ENCODE measurements at regions not wholly inside any gene's neighbourhood (a gene's known extent, or its start where the extent isn't known, plus 50 kb on each side); places are given as distances from the start of the nearest gene placed in this dataset.

DNA sequence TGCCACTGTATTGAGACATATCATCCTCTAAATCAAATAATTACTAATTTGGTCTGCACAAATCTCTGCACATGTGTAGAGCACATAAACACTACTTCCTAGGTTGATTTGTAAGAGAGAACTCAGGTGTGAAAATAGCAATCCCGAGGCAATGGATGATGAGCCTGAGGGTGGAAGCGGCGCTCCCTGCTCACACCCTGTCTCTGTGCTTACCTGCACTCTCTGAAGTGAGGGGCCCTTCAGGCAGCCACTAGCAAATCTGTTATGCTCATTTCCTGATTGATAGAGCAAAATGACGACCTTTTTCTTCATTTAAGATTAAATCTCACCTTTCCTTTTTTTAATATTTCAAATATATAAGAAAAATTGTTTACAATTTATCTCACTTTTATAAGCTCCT lies 1995.7 kb upstream of the AGA start:
- no peak overlapping the region for H3K4me3 ChIP-seq (ENCODE audit: control insufficient read depth in 1 of 2, extremely low read depth in 1 of 2, low read length in 1 of 2)
- ATAC-seq (replicated peaks in 1 of 4) (no peak), DNase-seq (no peak)
- ChIA-PET POLR2A (no interaction called here), CTCF (no interaction called here)
- no peaks in the 10 kb centered on the region for H3K36me3 ChIP-seq (ENCODE audit: control insufficient read depth in 2 of 2, extremely low read depth in 1 of 2, insufficient read depth in 1 of 2, low read length in 1 of 2)
- H3K36me3 Mint-ChIP-seq: no peaks in the 10 kb centered on the region
- H3K9me3 Mint-ChIP-seq: peaks cover 6 to 15% (median 12%) of the 10 kb centered on the region in 3 donors
- H3K4me1 Mint-ChIP-seq: no peaks in the 10 kb centered on the region
- H3K4me3 Mint-ChIP-seq: no peak overlapping the region
- H3K27ac ChIP-seq (ENCODE audit: low read length): no peak overlapping the region
- H3K9me3 ChIP-seq: no peaks in the 10 kb centered on the region
- WGBS (ENCODE audit: insufficient coverage): 94% methylated on average over 3 of the region's 4 CpGs
- H3K27me3 ChIP-seq (replicated peaks in 1 of 2; ENCODE audit: control insufficient read depth in 2 of 2, extremely low read depth in 1 of 2, insufficient read depth in 2 of 2, low read length in 1 of 2): no peaks in the 10 kb centered on the region
- H3K4me1 ChIP-seq (ENCODE audit: control insufficient read depth in 1 of 2, extremely low read depth in 1 of 2, insufficient read depth in 2 of 2, low read length in 2 of 2): no peaks in the 10 kb centered on the region
- no peak overlapping the region for H3K27ac Mint-ChIP-seq
- H3K27me3 Mint-ChIP-seq: no peaks in the 10 kb centered on the region

DNA sequence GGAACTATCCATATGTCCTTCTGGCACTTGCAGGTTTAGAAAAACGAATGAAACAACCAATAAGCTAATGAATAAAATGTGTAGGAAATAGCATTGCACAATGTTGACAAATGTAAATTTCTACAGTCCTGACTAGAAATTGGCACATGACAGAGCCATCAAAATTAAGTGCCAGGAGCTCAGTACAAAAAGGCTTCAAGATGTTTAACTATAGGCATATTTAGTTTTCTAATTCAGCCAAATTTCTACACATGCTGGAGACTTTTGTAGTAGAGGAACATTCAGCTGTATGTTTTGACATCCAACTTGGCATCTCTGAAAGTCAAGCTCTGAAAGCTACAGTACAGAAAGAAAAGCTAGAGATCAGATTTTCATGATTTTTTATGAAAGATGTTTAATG lies 1999.4 kb upstream of the AGA start:
- no peak for DNase-seq
- no peak overlapping the region for H3K4me3 ChIP-seq (ENCODE audit: control insufficient read depth in 1 of 2, extremely low read depth in 1 of 2, low read length in 1 of 2)
- no peaks in the 10 kb centered on the region for H3K27me3 ChIP-seq (replicated peaks in 1 of 2; ENCODE audit: control insufficient read depth in 2 of 2, extremely low read depth in 1 of 2, insufficient read depth in 2 of 2, low read length in 1 of 2)
- H3K36me3 Mint-ChIP-seq: no peaks in the 10 kb centered on the region
- no peak overlapping the region for H3K27ac Mint-ChIP-seq
- WGBS (ENCODE audit: insufficient coverage): no CpG with 5 or more reads among the region's 1 CpG
- no peak overlapping the region for H3K27ac ChIP-seq (ENCODE audit: low read length)
- ATAC-seq (replicated peaks in 1 of 4): no peak
- no peaks in the 10 kb centered on the region for H3K9me3 ChIP-seq
- ChIA-PET CTCF (interaction anchor here in 1 of 2 donors (0.6 kb wide), 1 partner anchor 1599 kb away, joined by 3 read pairs; no protein-coding TSS in a partner anchor), POLR2A (no interaction called here)
- no peaks in the 10 kb centered on the region for H3K4me1 ChIP-seq (ENCODE audit: control insufficient read depth in 1 of 2, extremely low read depth in 1 of 2, insufficient read depth in 2 of 2, low read length in 2 of 2)
- peaks cover 14 to 18% (median 16%) of the 10 kb centered on the region in 3 donors for H3K9me3 Mint-ChIP-seq
- no peaks in the 10 kb centered on the region for H3K36me3 ChIP-seq (ENCODE audit: control insufficient read depth in 2 of 2, extremely low read depth in 1 of 2, insufficient read depth in 1 of 2, low read length in 1 of 2)
- H3K4me3 Mint-ChIP-seq: no peak overlapping the region
- H3K4me1 Mint-ChIP-seq: no peaks in the 10 kb centered on the region
- H3K27me3 Mint-ChIP-seq: no peaks in the 10 kb centered on the region

DNA sequence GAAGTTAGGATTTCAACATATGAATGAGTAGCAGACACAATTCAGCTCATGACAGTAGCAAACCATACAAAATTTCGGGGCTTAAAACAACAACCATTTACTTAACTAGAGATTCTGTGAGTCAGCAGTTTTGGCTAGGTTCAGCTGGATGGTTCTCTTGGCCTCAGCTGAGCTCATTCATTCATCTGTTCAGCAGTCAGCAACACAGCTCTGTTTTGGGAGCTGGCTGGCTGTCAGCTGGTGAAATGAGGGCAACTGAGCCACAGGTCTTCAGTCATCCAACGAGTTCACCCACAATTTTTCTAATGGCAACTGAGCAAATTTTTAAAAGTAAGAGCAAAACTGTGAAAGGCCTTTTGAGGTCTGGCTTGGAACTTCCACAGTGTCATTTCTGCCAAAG lies 2005.1 kb upstream of the AGA start:
- Mint-ChIP-seq H3K27me3 (no peaks in the 10 kb centered on the region), H3K27ac (no peak overlapping the region), H3K36me3 (no peaks in the 10 kb centered on the region), H3K4me1 (no peaks in the 10 kb centered on the region), H3K9me3 (peaks cover 10 to 17% (median 13%) of the 10 kb centered on the region in 3 donors), H3K4me3 (no peak overlapping the region)
- ATAC-seq (replicated peaks in 1 of 4) (no peak), DNase-seq (no peak)
- 73% methylated on average over 2 of the region's 2 CpGs for WGBS (ENCODE audit: insufficient coverage)
- no peaks in the 10 kb centered on the region for H3K27me3 ChIP-seq (replicated peaks in 1 of 2; ENCODE audit: control insufficient read depth in 2 of 2, extremely low read depth in 1 of 2, insufficient read depth in 2 of 2, low read length in 1 of 2)
- H3K27ac ChIP-seq (ENCODE audit: low read length): no peak overlapping the region
- no peak overlapping the region for H3K4me3 ChIP-seq (ENCODE audit: control insufficient read depth in 1 of 2, extremely low read depth in 1 of 2, low read length in 1 of 2)
- H3K4me1 ChIP-seq (ENCODE audit: control insufficient read depth in 1 of 2, extremely low read depth in 1 of 2, insufficient read depth in 2 of 2, low read length in 2 of 2): no peaks in the 10 kb centered on the region
- H3K36me3 ChIP-seq (ENCODE audit: control insufficient read depth in 2 of 2, extremely low read depth in 1 of 2, insufficient read depth in 1 of 2, low read length in 1 of 2): no peaks in the 10 kb centered on the region
- CTCF ChIA-PET: no interaction called here
- POLR2A ChIA-PET: no interaction called here
- H3K9me3 ChIP-seq: no peaks in the 10 kb centered on the region

DNA sequence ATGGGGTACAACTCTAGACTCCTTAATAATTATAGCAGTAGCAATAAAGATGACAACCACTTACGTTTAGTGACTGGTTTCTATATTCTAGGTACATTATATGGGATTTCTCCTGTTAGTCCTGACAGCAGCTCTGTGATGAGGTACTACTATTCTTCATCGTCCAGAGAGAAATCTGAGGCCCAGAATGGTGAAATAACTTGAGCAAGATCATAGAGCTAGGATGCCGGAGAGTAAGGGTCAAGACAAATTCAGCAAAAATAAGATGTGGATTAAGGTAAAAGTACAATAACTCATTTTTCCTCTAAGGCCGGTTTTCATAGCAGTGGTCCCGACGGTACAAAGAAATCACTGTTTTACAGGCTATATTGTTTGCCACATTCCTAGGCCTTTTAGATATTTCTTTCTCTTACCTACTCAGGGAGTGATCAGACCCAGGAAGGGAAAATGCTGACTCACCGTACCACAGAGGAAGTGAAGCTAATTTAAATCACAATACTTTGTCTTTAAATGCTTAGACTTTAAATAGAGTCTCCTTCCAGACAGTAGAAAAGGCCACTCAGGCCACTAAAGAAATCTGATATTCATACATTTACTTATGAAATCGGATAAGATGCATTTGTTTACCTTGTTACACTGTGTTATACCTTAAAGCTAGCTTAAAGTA lies 2023.0 kb upstream of the AGA start:
- Histone ChIP-seq H3K4me1 (ENCODE audit: control insufficient read depth in 1 of 2, extremely low read depth in 1 of 2, insufficient read depth in 2 of 2, low read length in 2 of 2) (no peaks in the 10 kb centered on the region), H3K27ac (ENCODE audit: low read length) (no peak overlapping the region), H3K4me3 (ENCODE audit: control insufficient read depth in 1 of 2, extremely low read depth in 1 of 2, low read length in 1 of 2) (no peak overlapping the region), H3K9me3 (no peaks in the 10 kb centered on the region), H3K36me3 (ENCODE audit: control insufficient read depth in 2 of 2, extremely low read depth in 1 of 2, insufficient read depth in 1 of 2, low read length in 1 of 2) (no peaks in the 10 kb centered on the region), H3K27me3 (replicated peaks in 1 of 2; ENCODE audit: control insufficient read depth in 2 of 2, extremely low read depth in 1 of 2, insufficient read depth in 2 of 2, low read length in 1 of 2) (no peaks in the 10 kb centered on the region)
- H3K36me3 Mint-ChIP-seq: no peaks in the 10 kb centered on the region
- ATAC-seq (replicated peaks in 1 of 4) (no peak), DNase-seq (no peak)
- no peaks in the 10 kb centered on the region for H3K27me3 Mint-ChIP-seq
- H3K4me1 Mint-ChIP-seq: no peaks in the 10 kb centered on the region
- no peak overlapping the region for H3K4me3 Mint-ChIP-seq
- no peak overlapping the region for H3K27ac Mint-ChIP-seq
- ChIA-PET CTCF (no interaction called here), POLR2A (no interaction called here)
- WGBS (ENCODE audit: insufficient coverage): 40% methylated on average over 1 of the region's 8 CpGs
- H3K9me3 Mint-ChIP-seq: peaks cover 2 to 19% (median 3%) of the 10 kb centered on the region in 3 donors

DNA sequence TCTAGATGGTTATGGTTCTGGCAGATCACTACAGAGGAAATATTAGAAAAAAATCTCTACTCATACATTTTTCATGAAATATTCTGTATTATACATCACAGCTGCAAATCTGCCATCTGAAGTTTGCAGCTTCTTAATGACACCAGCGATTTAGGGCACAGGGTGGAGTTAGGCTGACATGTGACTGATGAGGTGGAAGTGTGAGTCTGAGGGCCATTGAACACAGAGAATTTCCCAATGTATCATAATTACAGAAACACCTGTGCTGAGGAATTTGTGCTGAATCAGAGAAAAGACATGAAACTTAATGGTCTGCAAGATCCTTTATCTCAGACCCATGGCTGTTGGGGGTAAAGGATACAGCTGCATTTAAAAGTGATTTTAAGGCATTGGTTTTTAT lies 2025.6 kb upstream of the AGA start:
- Mint-ChIP-seq H3K9me3 (peaks cover 3 to 18% (median 9%) of the 10 kb centered on the region in 3 donors), H3K4me1 (no peaks in the 10 kb centered on the region), H3K36me3 (no peaks in the 10 kb centered on the region), H3K27ac (no peak overlapping the region), H3K27me3 (no peaks in the 10 kb centered on the region), H3K4me3 (no peak overlapping the region)
- DNase-seq (no peak), ATAC-seq (replicated peaks in 1 of 4) (no peak)
- H3K36me3 ChIP-seq (ENCODE audit: control insufficient read depth in 2 of 2, extremely low read depth in 1 of 2, insufficient read depth in 1 of 2, low read length in 1 of 2): no peaks in the 10 kb centered on the region
- WGBS (ENCODE audit: insufficient coverage): no CpG with 5 or more reads among the region's 1 CpG
- CTCF ChIA-PET: no interaction called here
- no peak overlapping the region for H3K4me3 ChIP-seq (ENCODE audit: control insufficient read depth in 1 of 2, extremely low read depth in 1 of 2, low read length in 1 of 2)
- no peak overlapping the region for H3K27ac ChIP-seq (ENCODE audit: low read length)
- no peaks in the 10 kb centered on the region for H3K9me3 ChIP-seq
- POLR2A ChIA-PET: no interaction called here
- H3K27me3 ChIP-seq (replicated peaks in 1 of 2; ENCODE audit: control insufficient read depth in 2 of 2, extremely low read depth in 1 of 2, insufficient read depth in 2 of 2, low read length in 1 of 2): no peaks in the 10 kb centered on the region
- no peaks in the 10 kb centered on the region for H3K4me1 ChIP-seq (ENCODE audit: control insufficient read depth in 1 of 2, extremely low read depth in 1 of 2, insufficient read depth in 2 of 2, low read length in 2 of 2)

DNA sequence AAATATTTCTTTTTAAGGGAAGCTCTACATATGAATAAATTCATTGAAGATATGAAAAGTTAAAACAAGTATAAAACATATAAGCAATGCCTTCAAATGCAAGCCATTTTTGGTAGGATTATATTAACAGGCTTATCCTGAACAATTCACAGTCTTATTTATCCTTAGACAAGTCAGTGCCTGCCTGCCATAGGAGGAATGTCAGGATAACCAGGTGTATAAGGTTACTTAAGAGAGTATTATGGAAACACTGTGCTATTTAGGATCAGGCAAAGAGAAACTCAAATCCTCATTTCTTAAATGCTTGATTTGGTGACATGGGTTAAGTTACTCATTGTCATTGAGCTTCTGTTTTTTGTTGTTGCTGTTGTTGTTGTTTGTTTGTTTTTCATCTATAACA lies 2029.9 kb upstream of the AGA start:
- DNase-seq (no peak), ATAC-seq (replicated peaks in 1 of 4) (no peak)
- Mint-ChIP-seq H3K36me3 (no peaks in the 10 kb centered on the region), H3K4me1 (no peaks in the 10 kb centered on the region), H3K4me3 (no peak overlapping the region), H3K27me3 (no peaks in the 10 kb centered on the region), H3K9me3 (peaks cover 6 to 17% (median 7%) of the 10 kb centered on the region in 3 donors), H3K27ac (no peak overlapping the region)
- CTCF ChIA-PET: no interaction called here
- Histone ChIP-seq H3K4me1 (ENCODE audit: control insufficient read depth in 1 of 2, extremely low read depth in 1 of 2, insufficient read depth in 2 of 2, low read length in 2 of 2) (no peaks in the 10 kb centered on the region), H3K9me3 (no peaks in the 10 kb centered on the region), H3K36me3 (ENCODE audit: control insufficient read depth in 2 of 2, extremely low read depth in 1 of 2, insufficient read depth in 1 of 2, low read length in 1 of 2) (no peaks in the 10 kb centered on the region), H3K27ac (ENCODE audit: low read length) (no peak overlapping the region), H3K4me3 (ENCODE audit: control insufficient read depth in 1 of 2, extremely low read depth in 1 of 2, low read length in 1 of 2) (no peak overlapping the region), H3K27me3 (replicated peaks in 1 of 2; ENCODE audit: control insufficient read depth in 2 of 2, extremely low read depth in 1 of 2, insufficient read depth in 2 of 2, low read length in 1 of 2) (no peaks in the 10 kb centered on the region)
- POLR2A ChIA-PET: no interaction called here

DNA sequence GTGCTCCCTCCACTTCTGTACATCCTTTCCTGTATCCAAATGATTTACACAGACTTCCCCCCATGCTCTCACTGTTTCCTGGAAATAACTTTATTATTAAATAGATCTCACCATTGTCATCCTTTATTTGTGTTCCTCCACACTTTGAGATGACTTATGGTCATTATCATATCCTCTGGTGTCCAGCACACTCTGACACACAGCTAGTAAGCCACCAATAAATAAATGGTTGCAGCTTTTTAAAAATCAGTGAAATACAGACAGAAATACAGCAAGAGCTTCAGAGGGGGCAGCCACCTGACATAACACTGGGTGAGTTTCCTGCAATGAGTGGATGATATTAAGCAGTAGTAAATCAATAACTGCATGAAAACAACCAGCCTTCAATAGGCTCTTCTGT lies 2036.4 kb upstream of the AGA start:
- Histone ChIP-seq H3K36me3 (ENCODE audit: control insufficient read depth in 2 of 2, extremely low read depth in 1 of 2, insufficient read depth in 1 of 2, low read length in 1 of 2) (no peaks in the 10 kb centered on the region), H3K27ac (ENCODE audit: low read length) (no peak overlapping the region), H3K27me3 (replicated peaks in 1 of 2; ENCODE audit: control insufficient read depth in 2 of 2, extremely low read depth in 1 of 2, insufficient read depth in 2 of 2, low read length in 1 of 2) (no peaks in the 10 kb centered on the region), H3K4me3 (ENCODE audit: control insufficient read depth in 1 of 2, extremely low read depth in 1 of 2, low read length in 1 of 2) (no peak overlapping the region), H3K4me1 (ENCODE audit: control insufficient read depth in 1 of 2, extremely low read depth in 1 of 2, insufficient read depth in 2 of 2, low read length in 2 of 2) (no peaks in the 10 kb centered on the region), H3K9me3 (no peaks in the 10 kb centered on the region)
- ATAC-seq (replicated peaks in 1 of 4) (no peak), DNase-seq (no peak)
- Mint-ChIP-seq H3K4me1 (no peaks in the 10 kb centered on the region), H3K9me3 (peaks cover 14 to 21% (median 14%) of the 10 kb centered on the region in 3 donors), H3K36me3 (no peaks in the 10 kb centered on the region), H3K27ac (no peak overlapping the region), H3K27me3 (no peaks in the 10 kb centered on the region), H3K4me3 (no peak overlapping the region)
- POLR2A ChIA-PET: no interaction called here
- CTCF ChIA-PET: no interaction called here
